Stimulated activated CD4-positive, alpha-beta T cell treated with anti-CD3 and anti-CD28 coated beads, Interleukin-4, amount 100 ng/mL, for 1 hour (primary cell): ENCODE measurements at regions not wholly inside any gene's neighbourhood (a gene's known extent, or its start where the extent isn't known, plus 50 kb on each side); places are given as distances from the start of the nearest gene placed in this dataset.
A peak's percentile ranks its signal among the peaks of the same experiment; 100 is the strongest.

Experiments
- DNase-seq: peaks from one replicate; pipeline ENCODE4 v3.0.0-alpha.2; 2020

- no peak for DNase-seq
These were observed 81.3 kb upstream of the IRX6 start for GRCh38 chr16:55242667-55243066.

- no peak for DNase-seq
These were observed 75.9 kb upstream of the IRX6 start for GRCh38 chr16:55248058-55248457.

- no peak for DNase-seq
These were observed 75.5 kb upstream of the IRX6 start for GRCh38 chr16:55248494-55248893.

GRCh38 chr16:55249361-55249760 lies 74.6 kb upstream of the IRX6 start:
- DNase-seq = no peak

GRCh38 chr16:55249936-55250335 lies 74.1 kb upstream of the IRX6 start:
- DNase-seq = no peak

GRCh38 chr16:55250701-55251100 lies 73.3 kb upstream of the IRX6 start:
- DNase-seq = no peak

- DNase-seq = no peak
These were observed 72.9 kb upstream of the IRX6 start for GRCh38 chr16:55251151-55251550.

GRCh38 chr16:55252577-55252976 lies 71.4 kb upstream of the IRX6 start:
- DNase-seq = no peak

- DNase-seq = no peak
These were observed 70.0 kb upstream of the IRX6 start for GRCh38 chr16:55253987-55254386.

GRCh38 chr16:55255733-55256282 lies 68.2 kb upstream of the IRX6 start:
- no peak for DNase-seq

- no peak for DNase-seq
These were observed 67.5 kb upstream of the IRX6 start for GRCh38 chr16:55256412-55257016.

GRCh38 chr16:55257966-55258613 lies 65.9 kb upstream of the IRX6 start:
- DNase-seq = peak; percentile 43

- no peak for DNase-seq
These were observed 62.7 kb upstream of the IRX6 start for GRCh38 chr16:55261301-55261700.

GRCh38 chr16:55263271-55264250 lies 60.4 kb upstream of the IRX6 start:
- no peak for DNase-seq

- DNase-seq = no peak
These were observed 59.1 kb upstream of the IRX6 start for GRCh38 chr16:55264949-55265348.

- DNase-seq = no peak
These were observed 58.1 kb upstream of the IRX6 start for GRCh38 chr16:55265926-55266325.

- DNase-seq = no peak
These were observed 52.0 kb upstream of the IRX6 start for GRCh38 chr16:55271945-55272513.

GRCh38 chr16:55272744-55273143 lies 51.3 kb upstream of the IRX6 start:
- no peak for DNase-seq

- DNase-seq = no peak
These were observed 50.6 kb upstream of the IRX6 start for GRCh38 chr16:55273356-55273755.

GRCh38 chr16:55273959-55274358 lies 50.0 kb upstream of the IRX6 start:
- DNase-seq = no peak
